ENCODE measurements at regions not wholly inside any gene's neighbourhood (a gene's known extent, or its start where the extent isn't known, plus 50 kb on each side); places are given as distances from the start of the nearest gene placed in this dataset.

DNA sequence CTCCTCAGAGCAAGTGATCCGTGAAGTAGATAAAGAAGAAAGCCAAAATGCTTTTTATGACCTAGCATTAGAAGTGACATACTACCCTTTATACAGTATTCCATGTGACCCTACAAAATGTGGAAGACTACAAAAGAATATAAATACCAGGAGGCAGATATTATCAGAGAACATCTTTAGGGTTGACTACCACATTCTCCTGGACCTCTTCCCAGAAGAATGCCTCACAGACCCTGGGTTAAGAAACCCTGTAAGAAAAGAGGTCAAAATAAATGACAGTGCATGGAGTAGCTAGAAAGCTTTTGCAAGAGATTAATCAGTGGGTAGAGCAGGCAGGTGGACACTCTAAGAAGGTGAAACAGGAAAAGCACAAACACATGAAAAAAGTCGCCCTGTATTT lies 69.2 kb downstream of the FANCF start:
- TF ChIP-seq CTCF (IDR thresholded peaks at IDR 0.05) (no peak), POLR2A (IDR thresholded peaks at IDR 0.05) (no peak), POLR2AphosphoS5 (IDR thresholded peaks at IDR 0.05) (no peak)
